GM18907 (cell line): ENCODE measurements at regions not wholly inside any gene's neighbourhood (a gene's known extent, or its start where the extent isn't known, plus 50 kb on each side); places are given as distances from the start of the nearest gene placed in this dataset.
"Not testable (repeated sequence)": the region's sequence is repeated elsewhere in the genome, so short reads cannot be mapped to it uniquely, and the experiment has no call there.

Experiments
- ATAC-seq: cut with Tn5 transposase; IDR thresholded peaks from one replicate; pipeline ENCODE4 v1.9.1; 2021; ENCODE audit warnings: mild to moderate bottlenecking, moderate library complexity; ENCODE audit not compliant: unreplicated experiment

GRCh38 chr11:34795641-34796040 lies 120.5 kb downstream of the APIP start:
- no peak for ATAC-seq

DNA sequence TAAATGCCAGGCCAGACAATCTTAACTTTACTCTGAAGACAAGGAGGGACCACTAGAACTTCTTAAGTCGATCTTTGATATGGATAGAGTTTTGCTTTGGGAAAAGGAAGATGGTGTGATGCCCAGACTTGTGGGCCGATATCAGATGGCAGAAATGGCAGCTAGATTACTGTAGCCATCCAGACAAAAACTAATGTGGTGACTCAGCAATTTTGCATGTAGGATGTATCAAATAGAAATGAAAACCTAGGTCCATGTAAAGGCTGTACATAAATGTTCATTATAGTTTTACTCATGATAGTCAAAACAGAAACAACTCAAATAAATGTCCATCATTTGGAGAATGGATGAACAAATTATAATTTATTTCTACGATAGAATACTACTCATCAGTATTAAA lies 121.5 kb downstream of the APIP start:
- ATAC-seq: no peak

DNA sequence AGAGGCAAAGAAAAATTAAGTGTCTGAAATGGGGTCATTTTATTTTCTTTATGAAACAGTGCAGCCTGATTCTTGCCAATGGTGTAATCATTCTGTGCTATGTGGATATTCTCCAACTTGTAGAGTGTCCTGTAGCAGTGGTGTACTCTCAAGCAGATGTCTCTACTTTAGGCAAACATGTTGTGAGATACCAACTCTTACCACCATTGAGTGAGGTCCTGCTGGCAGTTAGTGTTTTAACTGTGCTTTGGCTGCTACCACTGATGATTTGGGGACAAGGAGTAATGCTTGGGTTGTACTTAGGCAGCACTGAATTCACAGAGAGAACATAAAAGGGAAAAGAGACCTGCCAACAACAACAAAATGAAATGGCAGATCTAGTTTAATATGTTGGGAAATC lies 122.5 kb downstream of the APIP start:
- no peak for ATAC-seq

DNA sequence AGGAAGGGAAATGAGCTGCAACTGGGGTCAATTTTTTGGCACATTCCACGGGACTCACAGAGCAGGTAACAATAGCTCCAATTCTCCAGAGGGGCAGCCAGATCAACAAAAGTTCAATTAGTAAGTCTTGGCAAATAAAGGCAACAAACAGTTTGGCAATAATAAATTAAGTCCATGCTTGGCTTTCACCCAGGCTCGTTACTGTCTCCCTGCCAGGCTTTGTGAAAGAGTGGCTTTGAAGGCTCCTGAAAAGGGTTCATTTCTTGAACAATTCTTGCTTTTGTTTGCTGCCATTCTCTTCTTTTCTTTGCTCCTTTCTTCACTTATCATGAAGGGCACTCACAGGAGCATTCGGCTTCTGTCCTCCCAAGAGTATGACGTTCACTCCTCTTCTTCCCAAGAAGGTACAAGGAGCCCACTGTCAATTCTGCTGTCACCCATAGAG lies 123.3 kb downstream of the APIP start:
- no peak for ATAC-seq

DNA sequence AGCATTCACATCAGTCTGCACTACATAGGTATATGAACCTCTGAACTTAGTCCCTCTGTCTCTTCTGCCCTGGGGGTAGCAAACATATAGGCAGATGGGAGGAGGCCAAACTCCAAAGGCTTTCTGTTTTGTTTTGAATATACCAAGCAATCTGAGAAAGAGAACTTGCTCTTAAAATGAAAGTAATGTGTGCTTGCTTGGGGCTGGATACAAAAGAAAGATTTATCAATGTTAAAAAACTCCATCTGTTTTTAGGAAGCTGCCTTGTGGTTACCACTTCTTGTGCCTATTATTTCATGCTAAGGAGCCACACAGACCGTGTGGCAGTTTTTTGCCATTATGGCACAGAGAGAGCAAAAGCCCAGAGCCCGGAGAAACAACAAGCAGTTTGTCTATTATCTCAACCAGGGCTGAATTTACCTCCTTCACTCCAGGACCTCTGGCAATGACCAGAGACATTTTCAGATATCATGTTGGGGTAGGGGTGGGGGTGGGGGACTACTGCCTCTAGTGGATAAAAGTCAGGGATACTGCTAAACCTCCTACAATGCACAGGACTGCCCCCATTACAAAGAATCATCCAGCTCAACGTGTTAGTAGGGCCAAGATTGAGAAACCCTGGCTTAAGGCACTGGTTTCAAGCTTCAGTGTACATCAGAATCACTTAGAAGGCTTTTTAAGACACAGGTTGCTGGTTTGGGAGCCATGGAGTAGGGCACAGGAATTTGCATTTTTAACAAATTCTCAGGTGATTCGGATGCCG lies 124.2 kb downstream of the APIP start:
- ATAC-seq: peak; percentile 58

- no peak for ATAC-seq
These were observed 125.6 kb downstream of the APIP start for GRCh38 chr11:34790620-34791019.

GRCh38 chr11:34789196-34789834 lies 126.9 kb downstream of the APIP start:
- ATAC-seq: no peak

- ATAC-seq: no peak
These were observed 127.5 kb downstream of the APIP start for GRCh38 chr11:34788642-34789041.

DNA sequence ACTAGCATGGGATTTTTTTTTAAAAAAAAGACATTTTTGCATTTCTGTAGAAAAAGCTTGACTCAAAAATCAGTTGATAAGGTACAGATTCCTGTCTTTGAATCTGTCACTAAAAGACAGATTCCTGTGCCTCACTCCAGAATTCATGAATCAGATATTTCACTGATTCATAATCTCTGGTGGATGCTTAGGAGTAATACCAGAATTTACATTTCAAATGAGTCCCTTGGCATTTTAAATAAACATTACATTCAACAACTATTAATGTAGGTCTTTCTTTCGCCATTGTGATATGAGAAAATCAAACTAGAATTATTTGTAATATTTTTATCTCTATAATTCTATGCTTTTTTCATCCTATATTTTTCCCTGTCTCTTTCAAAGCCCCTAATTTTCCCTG lies 128.3 kb downstream of the APIP start:
- no peak for ATAC-seq

DNA sequence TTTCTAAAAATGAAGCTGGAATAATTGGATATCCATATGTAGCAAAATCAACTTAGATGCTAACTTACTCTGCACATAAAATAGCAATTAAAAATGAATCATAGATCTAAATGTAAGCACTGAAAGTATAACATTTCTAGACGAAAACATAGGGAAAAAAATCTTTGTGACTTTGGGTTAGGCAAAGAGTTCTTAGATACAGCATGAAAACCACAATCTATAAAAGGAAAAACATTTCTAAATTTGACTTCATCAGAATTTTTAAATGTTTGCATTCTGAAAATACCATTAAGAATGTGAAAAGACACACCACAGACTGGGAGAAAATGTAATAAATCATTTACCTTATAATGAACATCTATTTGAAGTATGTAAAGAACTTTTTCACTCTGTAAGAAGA lies 128.8 kb downstream of the APIP start:
- ATAC-seq: no peak

DNA sequence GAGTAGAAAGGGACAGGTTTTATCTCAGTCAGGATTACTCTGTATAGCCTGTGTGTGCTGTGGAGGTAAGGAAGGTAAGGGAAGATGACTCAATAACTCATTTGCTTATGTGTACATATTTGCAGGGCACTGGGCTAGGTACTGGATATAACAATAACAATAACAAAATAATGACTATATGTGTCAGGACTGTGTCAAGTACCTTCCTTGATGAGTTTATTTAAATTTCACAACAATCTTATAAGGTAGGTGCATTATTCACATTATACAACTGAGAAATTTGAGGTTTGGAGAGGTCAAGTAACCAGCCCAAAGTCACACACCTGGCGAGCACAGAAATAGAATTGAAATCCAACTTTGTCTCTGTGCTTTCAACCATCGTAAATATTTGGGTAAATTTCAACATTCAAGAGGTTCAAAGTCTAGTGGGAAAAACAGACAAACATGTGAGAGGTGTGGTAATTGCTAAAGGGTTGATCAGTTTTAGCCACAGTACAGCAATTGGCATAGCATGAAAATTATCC lies 131.8 kb downstream of the APIP start:
- no peak for ATAC-seq

DNA sequence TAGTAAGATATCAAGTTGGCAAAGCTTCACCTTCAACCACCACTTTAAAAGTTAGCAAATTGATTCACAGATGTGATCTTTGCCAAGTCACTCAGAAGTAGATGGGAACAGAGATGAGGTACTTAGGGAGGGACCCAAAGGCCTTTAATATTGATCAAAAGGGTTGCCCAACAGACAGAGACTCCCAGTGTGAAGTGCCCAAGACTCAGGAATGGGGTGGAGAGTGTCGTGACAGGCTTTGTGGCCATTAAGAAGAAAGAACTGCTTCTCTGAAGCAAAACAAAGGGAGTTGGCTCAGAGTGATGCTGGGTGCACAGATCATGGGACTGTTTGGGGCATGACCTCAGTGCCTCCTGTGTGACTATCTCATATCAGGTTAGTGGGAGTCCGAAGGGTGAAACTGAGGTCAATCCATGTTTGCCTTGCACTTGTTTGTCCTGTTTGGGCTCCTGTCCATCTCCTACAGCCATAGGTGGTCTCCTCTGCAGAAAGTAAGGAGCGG lies 132.3 kb downstream of the APIP start:
- no peak for ATAC-seq

GRCh38 chr11:34781826-34782225 lies 134.4 kb downstream of the APIP start:
- ATAC-seq: not testable (repeated sequence)

- no peak for ATAC-seq
These were observed 140.7 kb downstream of the APIP start for GRCh38 chr11:34775417-34775888.

GRCh38 chr11:34774604-34775003 lies 141.6 kb downstream of the APIP start:
- ATAC-seq: no peak

GRCh38 chr11:34773826-34774225 lies 142.4 kb downstream of the APIP start:
- ATAC-seq: no peak

- ATAC-seq: no peak
These were observed 143.0 kb downstream of the APIP start for GRCh38 chr11:34773211-34773610.

DNA sequence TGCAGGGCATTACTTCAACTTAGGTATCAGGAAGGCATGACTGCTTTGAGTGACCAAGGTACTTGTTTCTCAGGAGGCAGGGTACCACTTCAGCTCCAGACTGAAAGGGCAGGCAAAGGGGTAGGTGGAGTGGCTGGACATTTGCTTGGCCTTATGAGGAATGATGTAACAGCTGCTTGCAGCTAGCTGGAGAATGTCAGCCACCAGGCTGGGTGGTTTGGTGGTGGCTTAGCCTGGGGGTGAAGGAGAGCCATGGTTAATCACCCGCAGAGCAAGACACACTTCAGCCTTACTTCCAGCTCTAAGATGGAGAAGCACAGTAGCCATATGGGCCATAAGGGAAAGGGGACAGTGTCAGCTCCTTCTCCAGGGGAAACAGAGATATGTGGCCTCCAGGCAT lies 146.1 kb downstream of the APIP start:
- ATAC-seq: no peak

DNA sequence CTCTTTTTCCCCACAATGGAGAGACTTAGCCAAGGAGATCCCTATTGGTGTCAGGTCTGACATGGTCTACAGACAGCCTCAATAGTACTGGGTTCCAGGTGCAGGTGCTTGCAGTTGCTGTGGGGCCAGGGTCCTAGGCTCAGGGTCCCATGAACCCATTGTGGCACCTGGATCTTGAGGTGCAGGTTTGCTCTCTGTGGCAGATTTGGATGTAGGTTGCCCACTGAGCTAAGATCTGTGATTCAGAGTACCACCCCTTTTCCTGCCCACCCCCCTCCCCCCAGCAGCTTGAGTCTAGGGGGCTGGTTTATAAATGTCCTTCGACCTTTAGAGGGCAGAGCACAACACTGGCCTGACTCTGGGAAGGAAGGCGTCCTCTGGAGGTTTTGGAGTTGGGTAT lies 147.0 kb downstream of the APIP start:
- no peak for ATAC-seq

DNA sequence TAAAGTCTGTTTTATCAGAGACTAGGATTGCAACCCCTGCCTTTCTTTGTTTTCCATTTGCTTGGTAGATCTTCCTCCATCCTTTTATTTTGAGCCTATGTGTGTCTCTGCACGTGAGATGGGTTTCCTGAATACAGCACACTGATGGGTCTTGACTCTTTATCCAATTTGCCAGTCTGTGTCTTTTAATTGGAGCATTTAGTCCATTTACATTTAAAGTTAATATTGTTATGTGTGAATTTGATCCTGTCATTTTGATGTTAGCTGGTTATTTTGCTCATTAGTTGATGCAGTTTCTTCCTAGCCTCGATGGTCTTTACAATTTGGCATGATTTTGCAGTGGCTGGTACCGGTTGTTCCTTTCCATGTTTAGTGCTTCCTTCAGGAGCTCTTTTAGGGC lies 141.7 kb downstream of the EHF start:
- ATAC-seq: not testable (repeated sequence)

DNA sequence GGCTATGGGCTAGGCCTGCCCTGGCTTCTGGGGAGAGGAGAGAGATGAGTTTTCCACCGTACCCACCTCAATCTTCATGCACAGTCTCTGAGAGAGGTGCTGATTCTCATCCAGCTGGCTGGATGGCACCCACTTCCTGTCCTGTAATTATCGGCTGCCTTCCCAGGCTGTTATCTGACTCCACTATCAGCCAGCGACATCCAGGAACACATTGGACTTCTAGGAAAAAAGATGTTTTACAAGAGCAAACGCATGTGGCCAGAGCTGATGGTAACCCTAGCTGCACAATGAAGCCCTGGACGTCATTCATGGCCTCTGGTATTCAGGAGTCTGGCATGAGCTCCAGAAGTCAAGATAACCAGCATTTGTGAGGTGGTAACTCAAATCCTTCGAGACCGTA lies 137.4 kb downstream of the EHF start:
- no peak for ATAC-seq

- no peak for ATAC-seq
These were observed 136.1 kb downstream of the EHF start for GRCh38 chr11:34757026-34757451.
